RPMI7951 (cell line): ENCODE measurements at regions not wholly inside any gene's neighbourhood (a gene's known extent, or its start where the extent isn't known, plus 50 kb on each side); places are given as distances from the start of the nearest gene placed in this dataset.
"Not testable (repeated sequence)": the region's sequence is repeated elsewhere in the genome, so short reads cannot be mapped to it uniquely, and the experiment has no call there.

ENCODE experiments used
- DNase-seq: peaks from one replicate; pipeline ENCODE4 v3.0.0-alpha.2; 2012; ENCODE audit warnings: low read depth

DNA sequence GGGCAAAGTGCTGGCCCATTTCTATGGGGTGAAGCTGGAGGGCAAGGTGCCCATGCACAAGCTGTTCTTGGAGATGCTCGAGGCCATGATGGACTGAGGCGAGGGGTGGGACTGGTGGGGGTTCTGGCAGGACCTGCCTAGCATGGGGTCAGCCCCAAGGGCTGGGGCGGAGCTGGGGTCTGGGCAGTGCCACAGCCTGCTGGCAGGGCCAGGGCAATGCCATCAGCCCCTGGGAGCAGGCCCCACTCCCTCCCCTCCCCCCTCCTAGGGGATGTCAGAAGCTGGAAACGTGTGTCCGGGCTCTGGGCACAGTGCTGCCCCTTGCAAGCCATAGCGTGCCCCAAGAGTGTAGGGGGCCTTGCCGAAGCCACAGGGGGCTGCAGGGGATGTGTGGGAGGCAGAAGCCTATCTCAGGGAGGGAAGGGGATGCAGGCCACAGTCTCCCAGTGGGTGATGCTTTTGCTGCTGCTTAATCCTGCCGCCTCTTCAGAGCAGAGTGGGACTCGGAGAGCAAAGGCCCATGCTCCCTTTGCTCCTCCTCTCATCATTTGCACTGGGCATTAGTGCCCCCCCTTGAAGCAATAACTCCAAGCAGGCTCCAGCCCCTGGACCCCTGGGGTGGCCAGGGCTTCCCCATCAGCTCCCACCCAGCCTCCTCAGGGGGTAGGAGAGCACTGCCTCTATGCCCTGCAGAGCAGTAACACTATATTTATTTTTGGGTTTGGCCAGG, 85.2 kb downstream of the MRPL57 start:
- not testable (repeated sequence) for DNase-seq

DNA sequence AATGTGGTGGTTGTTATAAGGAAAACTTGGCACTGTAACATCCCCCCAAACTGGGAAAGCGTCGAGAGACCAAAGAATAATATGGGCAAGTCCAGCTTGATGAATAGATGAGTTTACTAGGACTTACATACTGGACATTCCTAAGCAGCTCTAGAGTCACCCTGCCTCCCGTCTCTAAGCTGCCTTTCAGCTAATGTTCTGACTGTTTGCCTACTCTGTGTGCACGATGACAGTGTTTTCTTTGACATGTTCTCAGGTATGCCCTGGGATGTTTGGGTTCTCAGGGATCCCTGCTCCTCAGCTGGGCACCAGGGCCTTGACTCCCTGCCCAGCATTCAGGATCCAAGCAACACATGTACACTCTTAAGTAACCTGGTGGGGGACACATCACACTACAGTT, 87.5 kb downstream of the MRPL57 start:
- DNase-seq, result peak; percentile 3

DNA sequence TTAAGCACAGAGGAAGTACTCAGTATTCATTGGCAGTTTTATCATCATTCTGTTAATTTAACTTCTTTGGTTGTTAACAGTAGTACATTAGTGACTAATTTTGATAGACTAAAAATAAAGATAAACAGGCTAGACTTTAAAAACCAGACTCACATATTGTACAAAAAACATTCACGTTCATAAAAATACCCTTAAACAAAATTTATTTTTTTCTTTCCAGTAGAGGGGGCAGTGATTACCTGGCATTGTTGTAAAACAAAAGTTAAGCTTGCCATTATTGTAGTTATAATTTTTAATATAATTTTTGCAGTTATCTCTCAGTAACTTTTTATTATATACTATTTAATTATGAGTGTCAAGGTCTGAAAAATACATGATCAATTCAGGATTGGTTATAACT, 92.0 kb downstream of the MRPL57 start:
- not testable (repeated sequence) for DNase-seq

GRCh38 chr13:21272439-21272838, 96.0 kb downstream of the MRPL57 start:
- not testable (repeated sequence) for DNase-seq

- peak; percentile 2 for DNase-seq
These were observed 98.0 kb downstream of the MRPL57 start for GRCh38 chr13:21274457-21274856.

GRCh38 chr13:21282065-21282464, 105.6 kb downstream of the MRPL57 start:
- no peak for DNase-seq

DNA sequence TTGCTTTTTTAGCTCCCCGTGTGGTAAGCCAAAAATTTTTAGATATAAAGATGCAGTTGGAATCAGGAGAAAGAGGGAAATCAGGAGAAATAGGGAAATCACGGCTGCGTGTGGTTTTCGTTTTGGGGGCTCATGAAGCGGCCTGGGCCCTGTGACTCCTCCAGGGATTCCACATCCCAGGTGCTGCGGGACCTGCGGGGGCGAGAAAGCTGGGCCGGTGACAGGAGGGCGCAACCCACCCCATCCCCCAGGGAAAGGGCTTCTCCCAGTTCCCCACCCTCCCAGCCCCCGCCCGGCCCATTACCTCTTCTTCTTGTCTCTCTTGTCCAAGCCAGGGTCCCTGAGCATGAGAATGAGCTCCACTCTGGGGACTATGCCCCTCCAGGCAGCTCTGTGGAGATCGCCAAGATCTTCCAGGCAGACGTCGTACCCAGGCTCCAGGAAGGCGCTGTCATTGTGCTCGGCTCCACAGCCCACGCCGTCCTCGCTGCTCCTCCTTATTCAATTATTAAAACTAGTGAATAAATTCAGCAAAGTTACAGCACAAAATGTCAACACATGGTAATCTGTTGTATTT, 111.0 kb downstream of the MRPL57 start:
- no peak for DNase-seq

GRCh38 chr13:21289475-21289874, 113.0 kb downstream of the MRPL57 start:
- DNase-seq, result no peak

GRCh38 chr13:21290442-21291002, 114.1 kb downstream of the MRPL57 start:
- not testable (repeated sequence) for DNase-seq

DNA sequence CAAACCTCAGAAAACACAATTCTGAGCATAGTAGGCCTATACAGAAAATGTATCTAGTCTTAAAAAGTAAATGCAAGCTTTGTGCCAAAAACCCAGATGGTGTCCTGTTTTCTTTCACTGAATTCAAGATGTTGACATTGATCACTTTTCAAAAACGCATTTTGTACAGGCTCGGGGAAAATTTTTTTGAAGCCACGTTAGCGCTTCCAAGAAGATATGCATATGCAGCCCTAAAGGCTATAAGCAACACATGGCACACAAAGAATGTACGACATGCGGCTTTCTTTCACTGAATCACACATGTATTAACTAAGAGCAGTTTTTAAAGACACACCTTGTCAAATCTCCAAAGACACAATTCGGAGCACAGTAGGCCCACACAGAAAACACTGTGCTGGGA, 115.4 kb downstream of the MRPL57 start:
- no peak for DNase-seq

GRCh38 chr13:21296991-21297390, 120.5 kb downstream of the MRPL57 start:
- DNase-seq, result peak; percentile 61

DNA sequence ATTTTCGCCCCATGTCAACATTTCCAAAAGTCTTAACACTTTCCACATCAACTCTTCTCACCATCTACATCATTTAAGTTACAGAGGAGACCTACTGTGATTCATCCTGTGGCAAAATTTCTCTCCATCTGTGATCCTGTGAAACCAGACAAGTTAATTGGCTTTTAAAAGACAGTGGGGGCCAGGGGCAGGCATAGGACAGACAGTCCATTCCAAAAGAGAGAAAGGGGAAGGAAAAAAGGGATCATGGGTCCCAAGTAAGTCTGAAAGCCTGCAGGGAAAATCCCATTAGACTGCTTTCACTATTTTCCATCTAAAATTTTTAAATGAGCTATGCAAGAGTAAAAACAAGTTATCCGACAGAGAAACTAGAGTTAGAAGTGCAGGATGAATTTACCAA, 121.0 kb downstream of the MRPL57 start:
- DNase-seq, result peak; percentile 27

DNA sequence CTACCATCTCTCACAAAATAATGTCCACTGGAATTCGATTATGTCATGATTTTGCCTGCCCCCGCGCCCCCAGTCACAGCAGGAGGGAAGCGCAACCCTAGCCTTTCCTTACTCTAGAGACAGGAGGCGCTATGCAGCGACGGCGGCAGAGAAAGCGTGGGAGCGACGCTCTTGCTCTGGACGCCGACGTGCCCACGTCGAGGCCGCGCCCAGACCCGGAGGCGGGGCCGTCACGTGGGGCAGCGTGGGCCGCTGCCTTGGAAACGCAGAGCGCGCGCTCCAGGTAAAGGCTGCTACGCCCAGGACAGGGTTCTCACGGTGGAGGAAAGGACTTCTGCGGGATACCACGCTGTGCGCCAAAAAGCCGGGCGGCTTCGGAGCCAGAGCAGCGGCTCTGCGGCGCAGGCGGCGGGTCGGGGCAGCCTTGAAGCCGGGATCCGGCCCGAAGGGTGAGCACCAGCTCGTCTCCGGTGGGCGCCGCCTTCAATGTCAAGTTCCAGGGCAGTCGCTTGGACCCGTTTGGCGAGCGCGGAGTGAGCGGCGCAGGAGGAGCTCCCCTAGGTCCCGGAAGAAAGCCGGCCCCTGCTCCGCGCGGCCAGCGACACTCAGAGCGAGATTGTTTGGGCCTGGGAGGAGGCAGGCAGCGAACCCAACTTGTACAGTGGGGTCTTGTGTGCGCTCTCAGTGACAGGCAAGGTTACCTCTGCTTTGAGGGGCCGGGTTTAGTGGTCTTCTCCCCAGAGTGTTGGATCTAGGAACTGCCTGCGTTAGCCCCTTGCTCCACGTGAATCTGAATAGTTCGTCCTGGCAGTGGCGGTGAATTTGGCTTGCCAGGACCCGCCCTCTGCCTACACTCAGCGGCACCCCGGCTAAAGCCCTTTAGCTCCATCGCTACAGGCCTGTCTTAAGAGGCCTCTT, 121.7 kb downstream of the MRPL57 start:
- DNase-seq, result peak; percentile 85

- DNase-seq, result no peak
These were observed 127.8 kb downstream of the MRPL57 start for GRCh38 chr13:21304256-21304655.

- DNase-seq, result not testable (repeated sequence)
These were observed 130.0 kb downstream of the MRPL57 start for GRCh38 chr13:21306300-21307073.

DNA sequence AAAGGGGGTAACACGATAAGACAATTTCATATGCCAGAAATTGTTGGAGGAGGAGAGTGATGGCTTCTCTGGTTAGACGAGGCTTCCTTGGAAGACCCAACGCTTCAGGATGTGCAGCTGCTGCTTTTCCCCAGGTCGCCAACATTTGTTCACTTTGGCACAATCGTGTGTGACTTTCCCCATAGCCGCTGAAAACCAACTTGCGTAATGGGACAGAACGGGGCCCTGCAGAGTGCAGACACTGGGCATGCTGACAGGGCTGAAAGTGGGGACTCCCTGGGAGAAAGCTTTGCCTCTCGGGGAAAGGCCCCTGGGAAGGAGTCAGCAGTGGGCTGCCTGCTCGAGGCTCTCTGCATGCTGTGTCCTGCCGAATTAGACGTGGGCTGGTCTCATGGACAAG, 130.7 kb downstream of the MRPL57 start:
- DNase-seq, result not testable (repeated sequence)

- no peak for DNase-seq
These were observed 132.4 kb downstream of the MRPL57 start for GRCh38 chr13:21308906-21309305.

- no peak for DNase-seq
These were observed 133.2 kb downstream of the MRPL57 start for GRCh38 chr13:21309542-21310172.

- peak; percentile 92 for DNase-seq
These were observed 133.8 kb downstream of the MRPL57 start for GRCh38 chr13:21310220-21310619.

- peak; percentile 35 for DNase-seq
These were observed 138.5 kb downstream of the MRPL57 start for GRCh38 chr13:21314976-21315375.

- DNase-seq, result no peak
These were observed 139.9 kb downstream of the MRPL57 start for GRCh38 chr13:21316376-21316775.
